Mesothelial cell of epicardium (in vitro differentiated cells): ENCODE measurements at regions not wholly inside any gene's neighbourhood (a gene's known extent, or its start where the extent isn't known, plus 50 kb on each side); places are given as distances from the start of the nearest gene placed in this dataset.
A peak's percentile ranks its signal among the peaks of the same experiment; 100 is the strongest.

Experiments used
- DNase-seq, 2 experiments: peaks; one replicate each; pipeline ENCODE4 v3.0.0; 2021; ENCODE audit warnings: low spot score in 2 of 2; ENCODE audit not compliant: unreplicated experiment in 2 of 2
- H3K27ac Mint-ChIP-seq: 2 replicates; pipeline ENCODE4 v1.8.0; 2021; ENCODE audit warnings: mixed read lengths
- H3K27me3 Mint-ChIP-seq: 2 replicates; pipeline ENCODE4 v1.8.0; 2021; ENCODE audit warnings: low read depth, mixed read lengths
- H3K36me3 Mint-ChIP-seq: 2 replicates; pipeline ENCODE4 v1.8.0; 2021; ENCODE audit warnings: mixed read lengths
- H3K4me1 Mint-ChIP-seq: 2 replicates; pipeline ENCODE4 v1.8.0; 2021; ENCODE audit warnings: mixed read lengths
- H3K4me3 Mint-ChIP-seq: 2 replicates; pipeline ENCODE4 v1.8.0; 2021; ENCODE audit warnings: mild to moderate bottlenecking, moderate library complexity, mixed read lengths
- H3K9me3 Mint-ChIP-seq: 2 replicates; pipeline ENCODE4 v1.8.0; 2021; ENCODE audit warnings: mixed read lengths
- CTCF ChIP-seq: fragments of 200-600 bp; sonication (generic); IDR thresholded peaks from one replicate; pipeline ENCODE4 v1.5.0; 2021; ENCODE audit warnings: antibody characterized with exemption; ENCODE audit not compliant: unreplicated experiment

DNA sequence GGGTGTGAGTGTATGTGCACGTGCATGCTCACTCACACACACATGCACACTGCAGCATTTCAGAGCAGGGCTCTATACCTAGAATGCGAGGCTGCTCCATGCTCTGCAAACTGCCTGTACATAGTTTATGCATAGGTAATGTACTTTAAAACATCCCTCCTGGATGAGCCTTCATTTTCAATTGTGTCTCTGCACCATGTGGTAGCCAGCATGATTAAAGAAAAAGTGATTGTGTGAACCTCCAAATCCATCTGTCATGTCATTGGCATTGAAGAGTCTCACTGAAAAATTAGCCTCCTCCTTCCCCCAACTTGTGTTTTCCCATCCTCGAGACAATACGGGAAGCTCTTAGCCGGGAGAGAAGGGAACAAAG, 120.9 kb upstream of the SPATS2L start:
- DNase-seq, result no peak
- H3K27me3 Mint-ChIP-seq, result no peaks in the 10 kb centered on the region

GRCh38 chr2:200186002-200186401, 120.5 kb upstream of the SPATS2L start:
- Mint-ChIP-seq H3K27me3 (no peaks in the 10 kb centered on the region), H3K4me1 (peaks cover 28% of the 10 kb centered on the region), H3K36me3 (no peaks in the 10 kb centered on the region), H3K27ac (peak overlapping the region; percentile 77), H3K4me3 (no peak overlapping the region), H3K9me3 (no peaks in the 10 kb centered on the region)
- no peak for DNase-seq
- TF ChIP-seq CTCF, result no peak

More for the DNA sequence above, 120.9 kb upstream of the SPATS2L start:
- H3K9me3 Mint-ChIP-seq, result no peaks in the 10 kb centered on the region
- peak overlapping the region; percentile 77 for H3K27ac Mint-ChIP-seq
- H3K36me3 Mint-ChIP-seq, result no peaks in the 10 kb centered on the region
- peaks cover 28% of the 10 kb centered on the region for H3K4me1 Mint-ChIP-seq
- H3K4me3 Mint-ChIP-seq, result peak overlapping the region; percentile 12
- TF ChIP-seq CTCF, result no peak

- Mint-ChIP-seq H3K4me1 (peaks cover 21% of the 10 kb centered on the region), H3K9me3 (peaks cover 7% of the 10 kb centered on the region), H3K36me3 (no peaks in the 10 kb centered on the region), H3K27me3 (no peaks in the 10 kb centered on the region), H3K4me3 (no peak overlapping the region), H3K27ac (no peak overlapping the region)
- DNase-seq, result no peak
- no peak for TF ChIP-seq CTCF
Observed at GRCh38 chr2:200188876-200189275, 117.6 kb upstream of the SPATS2L start.

DNA sequence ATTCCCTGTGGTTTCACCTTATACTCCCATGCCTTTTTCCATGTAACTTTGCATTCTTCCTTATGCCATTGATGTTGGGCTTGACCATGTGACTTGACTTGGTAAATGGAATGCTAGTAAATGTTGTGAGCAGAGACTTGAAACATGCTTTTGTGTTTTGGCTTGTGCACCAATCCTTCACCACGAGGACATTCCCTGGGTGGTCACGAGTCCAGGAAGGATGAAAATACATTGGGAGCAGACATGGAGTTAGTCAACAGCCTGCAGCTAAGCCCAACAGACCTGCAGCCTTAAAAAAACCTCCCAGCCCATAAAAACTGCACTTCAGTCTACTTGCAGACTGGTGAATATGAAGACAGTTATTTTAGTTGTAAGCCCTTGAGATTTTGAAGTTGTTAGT, 116.5 kb upstream of the SPATS2L start:
- Mint-ChIP-seq H3K27me3 (no peaks in the 10 kb centered on the region), H3K36me3 (no peaks in the 10 kb centered on the region), H3K27ac (no peak overlapping the region), H3K4me3 (no peak overlapping the region), H3K4me1 (peaks cover 18% of the 10 kb centered on the region), H3K9me3 (peaks cover 7% of the 10 kb centered on the region)
- TF ChIP-seq CTCF, result no peak
- DNase-seq, result no peak

GRCh38 chr2:200193331-200193730, 113.2 kb upstream of the SPATS2L start:
- peaks cover 3% of the 10 kb centered on the region for H3K4me1 Mint-ChIP-seq
- no peaks in the 10 kb centered on the region for H3K27me3 Mint-ChIP-seq
- no peak overlapping the region for H3K27ac Mint-ChIP-seq
- H3K4me3 Mint-ChIP-seq, result no peak overlapping the region
- TF ChIP-seq CTCF, result no peak
- no peak for DNase-seq
- H3K9me3 Mint-ChIP-seq, result peaks cover 7% of the 10 kb centered on the region
- H3K36me3 Mint-ChIP-seq, result no peaks in the 10 kb centered on the region

DNA sequence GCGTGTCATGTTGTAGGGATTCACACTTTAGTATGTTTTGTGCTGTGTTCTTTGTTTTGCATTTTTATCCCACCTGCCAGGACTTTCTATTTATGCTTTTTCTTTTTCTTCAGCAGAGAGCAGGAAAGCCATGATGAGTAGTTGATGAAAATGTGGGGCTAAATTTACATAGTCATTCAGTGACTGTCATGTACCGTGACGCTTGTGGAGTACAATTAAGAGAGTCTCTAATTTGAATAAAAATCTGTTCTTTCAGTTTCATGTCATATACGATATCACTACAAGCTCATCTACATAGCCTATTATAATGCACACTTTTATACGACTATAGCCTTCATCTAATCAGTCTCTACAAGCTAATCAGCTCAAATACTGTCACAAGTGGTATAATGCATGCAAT, 112.7 kb upstream of the SPATS2L start:
- Mint-ChIP-seq H3K27me3 (no peaks in the 10 kb centered on the region), H3K36me3 (no peaks in the 10 kb centered on the region), H3K4me1 (peaks cover 3% of the 10 kb centered on the region), H3K9me3 (peaks cover 7% of the 10 kb centered on the region), H3K4me3 (no peak overlapping the region), H3K27ac (no peak overlapping the region)
- no peak for TF ChIP-seq CTCF
- DNase-seq, result no peak
